H9 (cell line): ENCODE measurements at regions not wholly inside any gene's neighbourhood (a gene's known extent, or its start where the extent isn't known, plus 50 kb on each side); places are given as distances from the start of the nearest gene placed in this dataset.
"Not testable (repeated sequence)": the region's sequence is repeated elsewhere in the genome, so short reads cannot be mapped to it uniquely, and the experiment has no call there.

Experiments
- DNase-seq: peaks from one replicate; pipeline ENCODE4 v3.0.0-alpha.2; 2017
- H2AFZ ChIP-seq: one replicate; pipeline ENCODE4 v1.6.1; 2013; ENCODE audit warnings: mild to moderate bottlenecking, low read length, control low read depth, moderate library complexity
- H2AK5ac ChIP-seq: 2 replicates; pipeline ENCODE4 v1.6.1; 2013; ENCODE audit warnings: low read length, control low read depth, mixed read lengths; ENCODE audit not compliant: insufficient read length
- H2BK120ac ChIP-seq: one replicate; pipeline ENCODE4 v1.6.1; 2013; ENCODE audit warnings: low read depth, mild to moderate bottlenecking, low read length, control low read depth, inconsistent platforms; ENCODE audit not compliant: poor library complexity, severe bottlenecking
- H2BK12ac ChIP-seq: 2 replicates; pipeline ENCODE4 v1.6.1; 2013; ENCODE audit warnings: low read length, control low read depth, mixed read lengths, low read depth; ENCODE audit not compliant: insufficient read length
- H2BK15ac ChIP-seq: 2 replicates; pipeline ENCODE4 v1.6.1; 2013; ENCODE audit warnings: low read depth, low read length, control low read depth
- H2BK20ac ChIP-seq: one replicate; pipeline ENCODE4 v1.6.1; 2013; ENCODE audit warnings: low read depth, mild to moderate bottlenecking, low read length, control low read depth, inconsistent platforms; ENCODE audit not compliant: poor library complexity, severe bottlenecking
- H2BK5ac ChIP-seq: 2 replicates; pipeline ENCODE4 v1.6.1; 2013; ENCODE audit warnings: low read length, control low read depth, mixed read lengths; ENCODE audit not compliant: insufficient read length
- H3K14ac ChIP-seq: 2 replicates; pipeline ENCODE4 v1.6.1; 2013; ENCODE audit warnings: low read length, control low read depth; ENCODE audit not compliant: insufficient read depth
- H3K18ac ChIP-seq: 2 replicates; pipeline ENCODE4 v1.6.1; 2013; ENCODE audit warnings: low read depth, mild to moderate bottlenecking, mixed read lengths, low read length, control low read depth; ENCODE audit not compliant: insufficient read length
- H3K23ac ChIP-seq: 2 replicates; pipeline ENCODE4 v1.6.1; 2013; ENCODE audit warnings: low read length, control low read depth, mixed read lengths, low read depth; ENCODE audit not compliant: insufficient read length
- H3K23me2 ChIP-seq: 2 replicates; pipeline ENCODE4 v1.6.1; 2013; ENCODE audit warnings: low read depth, mild to moderate bottlenecking, mixed read lengths, low read length, control low read depth; ENCODE audit not compliant: insufficient read length, poor library complexity, severe bottlenecking
- H3K27ac ChIP-seq: 2 replicates; pipeline ENCODE4 v1.5.1; 2013; ENCODE audit warnings: low read length, control low read depth, mixed read lengths, low read depth; ENCODE audit not compliant: insufficient read length
- H3K27me3 ChIP-seq: 2 replicates; pipeline ENCODE4 v1.6.1; 2013; ENCODE audit warnings: low read length, control low read depth, inconsistent platforms; ENCODE audit not compliant: insufficient read depth
- H3K4ac ChIP-seq: 2 replicates; pipeline ENCODE4 v1.6.1; 2013; ENCODE audit warnings: low read depth, mild to moderate bottlenecking, control low read depth, inconsistent platforms, low read length, moderate library complexity
- H3K4me1 ChIP-seq: 2 replicates; pipeline ENCODE4 v1.6.1; 2013; ENCODE audit warnings: low read length, control low read depth, inconsistent platforms; ENCODE audit not compliant: insufficient read depth
- H3K4me2 ChIP-seq: 2 replicates; pipeline ENCODE4 v1.6.1; 2013; ENCODE audit warnings: low read length, control low read depth, mixed read lengths; ENCODE audit not compliant: insufficient read length, insufficient read depth
- H3K56ac ChIP-seq: 2 replicates; pipeline ENCODE4 v1.6.1; 2013; ENCODE audit warnings: low read depth, mild to moderate bottlenecking, mixed read lengths, low read length, control low read depth; ENCODE audit not compliant: insufficient read length
- H3K79me1 ChIP-seq: 2 replicates; pipeline ENCODE4 v1.6.1; 2013; ENCODE audit warnings: low read depth, mild to moderate bottlenecking, moderate library complexity, low read length, control low read depth, inconsistent platforms; ENCODE audit not compliant: insufficient read depth, poor library complexity, severe bottlenecking
- H3K79me2 ChIP-seq: 2 replicates; pipeline ENCODE4 v1.6.1; 2013; ENCODE audit warnings: low read length, control low read depth, inconsistent platforms; ENCODE audit not compliant: insufficient read depth
- H3K9ac ChIP-seq: 2 replicates; pipeline ENCODE4 v1.6.1; 2013; ENCODE audit warnings: low read length, control low read depth, mixed read lengths; ENCODE audit not compliant: insufficient read length; ENCODE audit errors: extremely low read depth
- H3K9me3 ChIP-seq: one replicate; pipeline ENCODE4 v1.6.1; 2013; ENCODE audit warnings: low read depth, low read length, inconsistent platforms; ENCODE audit not compliant: control insufficient read depth
- H3T11ph ChIP-seq: one replicate; pipeline ENCODE4 v1.6.1; 2013; ENCODE audit warnings: mild to moderate bottlenecking, low read length, control low read depth, inconsistent platforms
- H4K20me1 ChIP-seq: one replicate; pipeline ENCODE4 v1.6.1; 2013; ENCODE audit not compliant: control insufficient read depth, insufficient read length, insufficient read depth
- H4K5ac ChIP-seq: 2 replicates; pipeline ENCODE4 v1.6.1; 2013; ENCODE audit warnings: low read depth, mild to moderate bottlenecking, mixed read lengths, low read length, control low read depth; ENCODE audit not compliant: insufficient read length
- H4K8ac ChIP-seq: replicated peaks from 2 replicates; pipeline ENCODE4 v1.6.1; 2013; ENCODE audit warnings: low read length, control low read depth, mixed read lengths, low read depth; ENCODE audit not compliant: insufficient read length
- H4K91ac ChIP-seq: 2 replicates; pipeline ENCODE4 v1.6.1; 2013; ENCODE audit warnings: low read depth, mild to moderate bottlenecking, moderate library complexity, mixed read lengths, low read length, control low read depth; ENCODE audit not compliant: insufficient read length
- H3K27ac Mint-ChIP-seq, 3 experiments: 2 replicates in 2 of 3; 3 replicates in 1 of 3; pipeline ENCODE4 v1.8.0; 2020 to 2021; ENCODE audit warnings: mixed read lengths in 3 of 3, mild to moderate bottlenecking in 1 of 3, moderate library complexity in 1 of 3
- H3K27me3 Mint-ChIP-seq: 2 replicates; pipeline ENCODE4 v1.8.0; 2021; ENCODE audit warnings: low read depth, mild to moderate bottlenecking, moderate library complexity, mixed read lengths
- H3K36me3 Mint-ChIP-seq, 3 experiments: 2 replicates in 2 of 3; 3 replicates in 1 of 3; pipeline ENCODE4 v1.8.0; 2020 to 2021; ENCODE audit warnings: low read depth in 3 of 3, mixed read lengths in 3 of 3; ENCODE audit not compliant: insufficient read depth in 1 of 3
- H3K4me1 Mint-ChIP-seq, 2 experiments: 2 replicates each; pipeline ENCODE4 v1.8.0; 2020; ENCODE audit warnings: mixed read lengths in 2 of 2
- H3K4me3 Mint-ChIP-seq, 2 experiments: 2 replicates in 1 of 2; 3 replicates in 1 of 2; pipeline ENCODE4 v1.8.0; 2020 to 2021; ENCODE audit warnings: mild to moderate bottlenecking in 2 of 2, mixed read lengths in 2 of 2, moderate library complexity in 1 of 2
- H3K9me3 Mint-ChIP-seq, 2 experiments: 2 replicates in 1 of 2; 3 replicates in 1 of 2; pipeline ENCODE4 v1.8.0; 2020; ENCODE audit warnings: mild to moderate bottlenecking in 2 of 2, mixed read lengths in 2 of 2, moderate library complexity in 1 of 2
- WGBS: extraction: QIAGEN DNeasy Blood & Tissue Kit; methylation state at CpG from one replicate; pipeline ENCODE4 v1.1.7; 2013; ENCODE audit warnings: missing lambda C conversion rate, low lambda C conversion rate, mixed read lengths; ENCODE audit not compliant: insufficient read length; ENCODE audit errors: extremely low coverage; 5-methylcytosine and 5-hydroxymethylcytosine counted together

- not testable (repeated sequence) for H3K36me3 Mint-ChIP-seq, H3K27ac ChIP-seq, H2BK12ac ChIP-seq, H4K20me1 ChIP-seq, H2AK5ac ChIP-seq, H3K23me2 ChIP-seq, H3K56ac ChIP-seq, H3K4ac ChIP-seq, H3K18ac ChIP-seq, H3K14ac ChIP-seq, H3K27me3 ChIP-seq, H4K5ac ChIP-seq, H2AFZ ChIP-seq, H2BK20ac ChIP-seq, H3K27ac Mint-ChIP-seq, H2BK5ac ChIP-seq, H3T11ph ChIP-seq, H3K4me1 ChIP-seq, H3K9ac ChIP-seq, H3K4me3 Mint-ChIP-seq, H3K4me2 ChIP-seq, H3K23ac ChIP-seq, H2BK120ac ChIP-seq, H4K91ac ChIP-seq, H3K27me3 Mint-ChIP-seq, H3K79me1 ChIP-seq, H3K9me3 Mint-ChIP-seq, H3K9me3 ChIP-seq, DNase-seq, H3K4me1 Mint-ChIP-seq, H2BK15ac ChIP-seq, H3K79me2 ChIP-seq, H4K8ac ChIP-seq
- no CpG with 5 or more reads among the region's 3 CpGs for WGBS
These were observed 82.6 kb upstream of the PRSS12 start for GRCh38 chr4:118435415-118435814.

GRCh38 chr4:118442115-118442837 lies 89.5 kb upstream of the PRSS12 start:
- H3K9me3 Mint-ChIP-seq, H4K20me1 ChIP-seq, H2BK20ac ChIP-seq, H2BK120ac ChIP-seq, H2BK12ac ChIP-seq, H3K79me1 ChIP-seq, H2AK5ac ChIP-seq, H3K56ac ChIP-seq, H3K9ac ChIP-seq, H3K36me3 Mint-ChIP-seq, H3K4me2 ChIP-seq, H4K5ac ChIP-seq, H3K27me3 Mint-ChIP-seq, H3K4ac ChIP-seq, H3K27ac Mint-ChIP-seq, H3K18ac ChIP-seq, H3K27ac ChIP-seq, H3T11ph ChIP-seq, H2BK15ac ChIP-seq, H3K23ac ChIP-seq, H4K8ac ChIP-seq, H3K79me2 ChIP-seq, H3K23me2 ChIP-seq, H3K27me3 ChIP-seq, H4K91ac ChIP-seq, H3K14ac ChIP-seq, H3K4me1 ChIP-seq, DNase-seq, H3K4me3 Mint-ChIP-seq, H3K9me3 ChIP-seq, H3K4me1 Mint-ChIP-seq, H2BK5ac ChIP-seq, H2AFZ ChIP-seq: not testable (repeated sequence)
- no CpG with 5 or more reads among the region's 8 CpGs for WGBS
